ENCODE measurements at regions not wholly inside any gene's neighbourhood (a gene's known extent, or its start where the extent isn't known, plus 50 kb on each side); places are given as distances from the start of the nearest gene placed in this dataset.
"Not testable (repeated sequence)": the region's sequence is repeated elsewhere in the genome, so short reads cannot be mapped to it uniquely, and the experiment has no call there.

- no peaks in the 10 kb centered on the region for H3K27me3 ChIP-seq (ENCODE audit: insufficient read depth, low read length)
- no peaks in the 10 kb centered on the region for H3K4me1 ChIP-seq (ENCODE audit: insufficient read depth, low read length, severe bottlenecking)
- no peak overlapping the region for H3K4me3 ChIP-seq (ENCODE audit: low read depth, low read length, poor library complexity, severe bottlenecking)
- H3K9ac ChIP-seq (ENCODE audit: low read length), result no peak overlapping the region
- no peaks in the 10 kb centered on the region for H4K20me1 ChIP-seq (ENCODE audit: insufficient read depth, low read length)
- H3F3A ChIP-seq (ENCODE audit: insufficient read depth, low read length), result no peaks in the 10 kb centered on the region
- H3K27ac ChIP-seq (ENCODE audit: low read depth, low read length, poor library complexity, severe bottlenecking), result no peak overlapping the region
- no peak overlapping the region for H3K4me2 ChIP-seq (ENCODE audit: low read length)
- no peaks in the 10 kb centered on the region for H3K9me3 ChIP-seq (ENCODE audit: low read length)
- no peak overlapping the region for H2AFZ ChIP-seq (ENCODE audit: low read length)
- H3K36me3 ChIP-seq (ENCODE audit: insufficient read depth, low read length), result no peaks in the 10 kb centered on the region
- H3K79me2 ChIP-seq (ENCODE audit: insufficient read depth, low read length), result no peaks in the 10 kb centered on the region
- TF ChIP-seq EZH2 (IDR thresholded peaks at IDR 0.05; ENCODE audit: borderline replicate concordance, low read length) (no peak), CTCF (IDR thresholded peaks at IDR 0.05; ENCODE audit: low read length) (no peak)
- no peaks in the 10 kb centered on the region for H3K9me2 ChIP-seq (ENCODE audit: low read depth, low read length)
These were observed 151.7 kb upstream of the PTPRG start for GRCh38 chr3:61409638-61410037.

- not testable (repeated sequence) for H3K27ac ChIP-seq (ENCODE audit: low read depth, low read length, poor library complexity, severe bottlenecking); H3K27me3 ChIP-seq (ENCODE audit: insufficient read depth, low read length); H4K20me1 ChIP-seq (ENCODE audit: insufficient read depth, low read length); H3K4me2 ChIP-seq (ENCODE audit: low read length); H3K4me3 ChIP-seq (ENCODE audit: low read depth, low read length, poor library complexity, severe bottlenecking); H3K36me3 ChIP-seq (ENCODE audit: insufficient read depth, low read length); H3K9me3 ChIP-seq (ENCODE audit: low read length); H3K9ac ChIP-seq (ENCODE audit: low read length); H3F3A ChIP-seq (ENCODE audit: insufficient read depth, low read length); H2AFZ ChIP-seq (ENCODE audit: low read length); H3K4me1 ChIP-seq (ENCODE audit: insufficient read depth, low read length, severe bottlenecking); H3K79me2 ChIP-seq (ENCODE audit: insufficient read depth, low read length); H3K9me2 ChIP-seq (ENCODE audit: low read depth, low read length)
These were observed 151.0 kb upstream of the PTPRG start for GRCh38 chr3:61410358-61410757.

GRCh38 chr3:61411009-61411662 lies 150.2 kb upstream of the PTPRG start:
- Histone ChIP-seq H3K9me3 (ENCODE audit: low read length) (no peaks in the 10 kb centered on the region), H2AFZ (ENCODE audit: low read length) (no peak overlapping the region)

More at GRCh38 chr3:61411009-61411662, 150.2 kb upstream of the PTPRG start:
- Histone ChIP-seq H3F3A (ENCODE audit: insufficient read depth, low read length) (no peaks in the 10 kb centered on the region), H4K20me1 (ENCODE audit: insufficient read depth, low read length) (no peaks in the 10 kb centered on the region), H3K27ac (ENCODE audit: low read depth, low read length, poor library complexity, severe bottlenecking) (no peak overlapping the region), H3K27me3 (ENCODE audit: insufficient read depth, low read length) (no peaks in the 10 kb centered on the region), H3K4me2 (ENCODE audit: low read length) (no peak overlapping the region), H3K4me1 (ENCODE audit: insufficient read depth, low read length, severe bottlenecking) (no peaks in the 10 kb centered on the region), H3K9ac (ENCODE audit: low read length) (no peak overlapping the region), H3K4me3 (ENCODE audit: low read depth, low read length, poor library complexity, severe bottlenecking) (no peak overlapping the region), H3K9me2 (ENCODE audit: low read depth, low read length) (no peaks in the 10 kb centered on the region), H3K79me2 (ENCODE audit: insufficient read depth, low read length) (no peaks in the 10 kb centered on the region), H3K36me3 (ENCODE audit: insufficient read depth, low read length) (no peaks in the 10 kb centered on the region)
- TF ChIP-seq CTCF (IDR thresholded peaks at IDR 0.05; ENCODE audit: low read length) (no peak), EZH2 (IDR thresholded peaks at IDR 0.05; ENCODE audit: borderline replicate concordance, low read length) (no peak)

Measured in OCI-LY1 (cell line).